Nephron progenitor cell (in vitro differentiated cells): ENCODE measurements at regions not wholly inside any gene's neighbourhood (a gene's known extent, or its start where the extent isn't known, plus 50 kb on each side); places are given as distances from the start of the nearest gene placed in this dataset.
A peak's percentile ranks its signal among the peaks of the same experiment; 100 is the strongest.

Experiments used
- DNase-seq: peaks from one replicate; pipeline ENCODE4 v3.0.0; 2021
- H3K27ac Mint-ChIP-seq: 2 replicates; pipeline ENCODE4 v1.8.0; 2021; ENCODE audit warnings: mild to moderate bottlenecking, moderate library complexity, mixed read lengths
- H3K27me3 Mint-ChIP-seq: 2 replicates; pipeline ENCODE4 v1.8.0; 2021; ENCODE audit warnings: mild to moderate bottlenecking, low read depth, mixed read lengths; ENCODE audit not compliant: poor library complexity
- H3K36me3 Mint-ChIP-seq: 2 replicates; pipeline ENCODE4 v1.8.0; 2021; ENCODE audit warnings: low read depth, mixed read lengths
- H3K4me1 Mint-ChIP-seq: 2 replicates; pipeline ENCODE4 v1.8.0; 2021; ENCODE audit warnings: mixed read lengths
- H3K4me3 Mint-ChIP-seq: 2 replicates; pipeline ENCODE4 v1.8.0; 2021; ENCODE audit warnings: mild to moderate bottlenecking, moderate library complexity, mixed read lengths
- H3K9me3 Mint-ChIP-seq: 2 replicates; pipeline ENCODE4 v1.8.0; 2021; ENCODE audit warnings: mild to moderate bottlenecking, moderate library complexity, mixed read lengths
- TF ChIP-seq, protein P1 (sequence below): fragments of 200-600 bp; sonication (generic); IDR thresholded peaks from 2 replicates; pipeline ENCODE4 v1.5.0; 2021; ENCODE audit warnings: antibody characterized with exemption

DNA sequence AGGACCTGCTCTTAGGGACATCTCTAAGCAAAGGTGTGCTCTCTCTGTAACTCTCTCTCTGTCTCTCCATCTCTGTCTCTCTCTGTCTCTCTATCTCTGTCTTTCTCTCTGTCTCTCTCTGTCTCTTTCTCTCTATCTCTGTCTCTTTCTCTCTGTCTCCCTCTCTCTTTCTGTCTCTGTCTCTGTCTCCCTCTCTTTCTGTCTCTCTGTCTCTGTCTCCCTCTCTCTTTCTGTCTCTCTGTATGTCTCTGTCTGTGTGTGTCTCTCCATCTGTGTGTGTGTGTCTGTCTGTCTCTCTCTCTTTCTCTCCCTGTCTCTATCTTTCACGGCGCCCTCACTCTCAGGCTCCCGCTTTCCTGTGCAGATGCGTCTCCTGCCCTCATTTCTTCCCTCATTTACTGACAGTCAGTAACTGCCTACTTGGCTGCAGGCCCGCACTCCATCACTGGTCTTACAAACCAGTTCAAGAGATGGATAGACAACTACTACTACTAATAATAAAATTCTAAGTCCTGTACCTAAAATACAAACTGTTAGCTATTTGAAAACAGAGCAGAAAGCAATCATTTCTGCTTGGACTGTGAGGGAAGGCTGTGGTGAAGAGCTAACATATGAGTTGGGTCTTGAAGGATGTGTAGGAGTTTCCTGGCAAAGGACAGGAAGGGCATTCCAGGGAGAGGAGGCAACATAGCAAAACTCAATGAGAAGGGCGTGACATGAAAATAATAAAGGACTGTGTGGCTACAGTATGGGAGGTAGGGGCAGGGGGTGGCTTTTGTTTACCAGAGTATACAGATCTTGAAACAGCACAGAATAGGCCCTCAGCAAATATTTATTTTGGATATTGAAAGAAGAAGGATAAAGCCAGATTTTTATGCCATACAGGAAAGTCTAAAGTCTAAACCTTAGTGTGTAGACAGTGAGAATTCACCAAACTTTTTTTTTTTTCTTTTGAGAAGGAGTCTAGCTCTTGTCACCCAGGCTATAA lies 67.8 kb upstream of the TAB2 start:
- peak overlapping the region; percentile 1 for H3K27ac Mint-ChIP-seq
- TF ChIP-seq, protein P1, sequence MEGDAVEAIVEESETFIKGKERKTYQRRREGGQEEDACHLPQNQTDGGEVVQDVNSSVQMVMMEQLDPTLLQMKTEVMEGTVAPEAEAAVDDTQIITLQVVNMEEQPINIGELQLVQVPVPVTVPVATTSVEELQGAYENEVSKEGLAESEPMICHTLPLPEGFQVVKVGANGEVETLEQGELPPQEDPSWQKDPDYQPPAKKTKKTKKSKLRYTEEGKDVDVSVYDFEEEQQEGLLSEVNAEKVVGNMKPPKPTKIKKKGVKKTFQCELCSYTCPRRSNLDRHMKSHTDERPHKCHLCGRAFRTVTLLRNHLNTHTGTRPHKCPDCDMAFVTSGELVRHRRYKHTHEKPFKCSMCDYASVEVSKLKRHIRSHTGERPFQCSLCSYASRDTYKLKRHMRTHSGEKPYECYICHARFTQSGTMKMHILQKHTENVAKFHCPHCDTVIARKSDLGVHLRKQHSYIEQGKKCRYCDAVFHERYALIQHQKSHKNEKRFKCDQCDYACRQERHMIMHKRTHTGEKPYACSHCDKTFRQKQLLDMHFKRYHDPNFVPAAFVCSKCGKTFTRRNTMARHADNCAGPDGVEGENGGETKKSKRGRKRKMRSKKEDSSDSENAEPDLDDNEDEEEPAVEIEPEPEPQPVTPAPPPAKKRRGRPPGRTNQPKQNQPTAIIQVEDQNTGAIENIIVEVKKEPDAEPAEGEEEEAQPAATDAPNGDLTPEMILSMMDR: no peak
- peaks cover 16% of the 10 kb centered on the region for H3K27me3 Mint-ChIP-seq
- no peaks in the 10 kb centered on the region for H3K36me3 Mint-ChIP-seq
- H3K9me3 Mint-ChIP-seq: no peaks in the 10 kb centered on the region
- no peak for DNase-seq
- H3K4me1 Mint-ChIP-seq: peaks cover 21% of the 10 kb centered on the region
- H3K4me3 Mint-ChIP-seq: no peak overlapping the region

DNA sequence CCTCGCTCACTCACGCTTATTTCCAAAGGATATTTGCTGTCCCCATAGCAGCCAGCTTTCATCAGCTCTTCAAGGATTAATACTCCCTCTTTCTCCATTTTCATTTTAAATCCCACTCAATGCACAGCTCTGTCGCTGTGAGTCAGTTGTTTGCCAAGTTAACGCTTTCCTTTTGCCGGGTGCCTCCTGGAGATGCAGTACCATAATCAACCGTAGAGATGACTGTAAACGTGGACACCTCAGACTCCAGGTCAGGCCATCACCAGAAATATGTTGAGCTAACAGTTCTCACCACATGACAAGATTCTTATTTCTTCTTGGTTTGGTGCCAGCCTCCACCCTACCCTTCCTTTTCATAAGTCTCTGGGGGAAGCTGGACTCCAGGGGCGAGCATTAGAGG lies 66.6 kb upstream of the TAB2 start:
- Mint-ChIP-seq H3K27ac (no peak overlapping the region), H3K36me3 (no peaks in the 10 kb centered on the region), H3K4me1 (peaks cover 21% of the 10 kb centered on the region), H3K27me3 (peaks cover 20% of the 10 kb centered on the region), H3K4me3 (no peak overlapping the region), H3K9me3 (no peaks in the 10 kb centered on the region)
- no peak for DNase-seq
- TF ChIP-seq, protein P1: no peak

DNA sequence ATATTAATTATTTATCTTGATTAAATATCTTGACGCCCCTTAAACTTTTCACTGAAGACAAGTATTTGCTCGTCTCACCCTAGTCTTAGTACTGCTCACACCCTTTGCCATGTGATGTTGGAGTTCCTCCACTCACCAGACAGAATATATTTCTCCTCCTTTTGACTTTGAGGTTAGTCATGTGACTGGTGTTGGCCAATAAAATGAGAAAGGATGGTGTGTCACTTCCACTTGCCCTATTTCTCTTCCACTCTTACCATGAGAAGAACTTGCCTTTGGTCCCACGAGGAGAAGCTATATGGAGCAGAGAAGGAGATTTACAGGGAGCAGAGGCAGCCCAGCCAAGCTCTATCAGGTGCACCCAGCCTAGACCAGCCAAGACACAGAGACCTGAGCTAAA lies 64.9 kb upstream of the TAB2 start:
- DNase-seq: no peak
- peaks cover 16% of the 10 kb centered on the region for H3K27me3 Mint-ChIP-seq
- TF ChIP-seq, protein P1: no peak

DNA sequence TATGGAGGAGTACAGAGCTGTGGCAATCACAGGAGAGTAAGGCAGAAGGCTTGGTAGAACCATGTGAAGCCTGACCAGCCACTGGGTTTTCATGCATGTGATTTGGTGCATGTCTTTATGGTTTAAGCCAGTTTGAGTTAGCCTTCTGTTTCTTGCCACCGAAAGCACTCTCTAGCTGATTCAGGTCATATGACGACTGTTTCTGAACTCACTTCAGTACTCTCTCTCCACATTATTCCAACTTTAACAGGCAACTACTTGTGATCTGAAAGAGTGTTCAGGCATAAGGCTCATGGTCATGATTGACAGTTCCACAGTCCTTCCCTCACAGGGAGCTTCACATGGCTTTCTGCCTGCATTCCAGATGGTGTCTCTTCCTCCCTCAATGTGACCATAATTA lies 63.3 kb upstream of the TAB2 start:
- DNase-seq: no peak
- Mint-ChIP-seq H3K4me3 (no peak overlapping the region), H3K27ac (no peak overlapping the region), H3K36me3 (no peaks in the 10 kb centered on the region), H3K27me3 (peaks cover 9% of the 10 kb centered on the region), H3K9me3 (no peaks in the 10 kb centered on the region), H3K4me1 (peaks cover 22% of the 10 kb centered on the region)
- TF ChIP-seq, protein P1: no peak

More for the DNA sequence above, 64.9 kb upstream of the TAB2 start:
- Mint-ChIP-seq H3K4me3 (no peak overlapping the region), H3K9me3 (no peaks in the 10 kb centered on the region), H3K27ac (no peak overlapping the region), H3K4me1 (peaks cover 25% of the 10 kb centered on the region), H3K36me3 (no peaks in the 10 kb centered on the region)

DNA sequence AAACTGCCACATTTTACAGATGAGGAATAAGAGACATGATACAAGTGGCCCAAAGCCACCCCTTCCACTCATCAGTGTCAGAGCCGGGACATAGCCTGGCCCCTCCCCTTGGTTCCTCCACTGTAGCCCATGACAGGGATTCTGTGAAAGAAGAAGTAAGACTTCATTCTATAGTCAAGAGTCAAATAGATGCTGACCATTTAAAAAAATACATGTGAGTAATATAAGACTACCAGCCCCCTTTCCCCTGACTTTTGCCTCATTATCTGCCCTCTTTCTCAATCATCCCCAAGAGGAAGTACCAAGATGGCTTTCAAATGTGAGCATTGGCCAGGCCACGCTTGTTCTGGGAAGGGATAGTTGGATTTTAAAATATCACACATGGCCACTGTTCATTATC lies 57.8 kb upstream of the TAB2 start:
- no peaks in the 10 kb centered on the region for H3K36me3 Mint-ChIP-seq
- peaks cover 5% of the 10 kb centered on the region for H3K27me3 Mint-ChIP-seq
- H3K27ac Mint-ChIP-seq: no peak overlapping the region
- no peak for DNase-seq
- TF ChIP-seq, protein P1: no peak
- no peaks in the 10 kb centered on the region for H3K9me3 Mint-ChIP-seq
- H3K4me1 Mint-ChIP-seq: peaks cover 17% of the 10 kb centered on the region
- no peak overlapping the region for H3K4me3 Mint-ChIP-seq
